ENCODE measurements at regions not wholly inside any gene's neighbourhood (a gene's known extent, or its start where the extent isn't known, plus 50 kb on each side); places are given as distances from the start of the nearest gene placed in this dataset.

GRCh38 chr12:74619084-74619483 lies 81.4 kb downstream of the ATXN7L3B start:
- TF ChIP-seq CTCF (IDR thresholded peaks at IDR 0.05) (no peak), POLR2A (IDR thresholded peaks at IDR 0.05) (no peak)
